HL-60 (cell line): ENCODE measurements at regions not wholly inside any gene's neighbourhood (a gene's known extent, or its start where the extent isn't known, plus 50 kb on each side); places are given as distances from the start of the nearest gene placed in this dataset.
A peak's percentile ranks its signal among the peaks of the same experiment; 100 is the strongest.

ENCODE experiments used
- DNase-seq, 2 experiments: peaks; one replicate each; pipeline ENCODE4 v3.0.0-alpha.2; 2010 to 2020; ENCODE audit warnings: low read depth in 1 of 2, low spot score in 1 of 2
- H3K27ac ChIP-seq: fragments of 250-450 bp; sonication (Bioruptor Pico); replicated peaks from 2 replicates; pipeline ENCODE4 v1.5.1; 2020; ENCODE audit warnings: mild to moderate bottlenecking, moderate library complexity
- H3K27me3 ChIP-seq: fragments of 250-450 bp; sonication (Bioruptor Pico); 2 replicates; pipeline ENCODE4 v1.5.1; 2021; ENCODE audit warnings: mild to moderate bottlenecking, moderate library complexity; ENCODE audit not compliant: insufficient read depth, poor library complexity, severe bottlenecking
- H3K4me3 ChIP-seq: replicated peaks from 2 replicates; pipeline ENCODE4 v1.5.1; 2011; ENCODE audit warnings: mild to moderate bottlenecking, control low read depth, low read length; ENCODE audit not compliant: insufficient read depth
- CTCF ChIP-seq: IDR thresholded peaks from one replicate; pipeline ENCODE4 v1.5.1; 2011; ENCODE audit warnings: low read length, control low read depth, inconsistent platforms; ENCODE audit not compliant: insufficient read depth
- GABPA ChIP-seq: IDR thresholded peaks from 2 replicates; pipeline ENCODE4 v1.6.1; 2012; ENCODE audit warnings: low read depth
- POLR2AphosphoS5 ChIP-seq: IDR thresholded peaks from 2 replicates; pipeline ENCODE4 v1.6.1; 2012; ENCODE audit warnings: low read depth
- REST ChIP-seq: IDR thresholded peaks from 2 replicates; pipeline ENCODE4 v1.6.1; 2012; ENCODE audit warnings: low read depth; ENCODE audit not compliant: insufficient replicate concordance
- SPI1 ChIP-seq: IDR thresholded peaks from 2 replicates; pipeline ENCODE4 v1.6.1; 2012; ENCODE audit warnings: low read depth, mild to moderate bottlenecking, borderline replicate concordance

DNA sequence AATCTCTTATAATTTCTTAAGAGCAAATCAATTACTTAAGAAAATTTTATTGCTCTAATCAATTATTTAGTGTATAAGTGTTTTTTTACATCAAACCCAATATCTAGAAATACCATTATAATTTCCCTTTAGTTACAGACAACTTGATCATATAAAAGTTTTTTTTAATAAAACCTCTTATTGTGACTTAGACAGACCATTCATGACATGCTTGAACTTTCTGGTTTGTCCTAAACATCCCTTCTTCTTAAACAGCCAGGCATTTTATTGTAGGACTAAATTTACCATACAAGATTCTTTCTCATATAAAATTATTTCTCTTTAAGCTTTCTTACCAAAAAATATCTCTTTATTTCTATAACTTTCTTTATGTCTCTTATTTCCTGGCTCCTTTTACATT is 164.5 kb downstream of the SUCNR1 start:
- no peak for TF ChIP-seq GABPA
- no peak for TF ChIP-seq CTCF
- no peak for TF ChIP-seq SPI1
- TF ChIP-seq POLR2AphosphoS5 = no peak
- TF ChIP-seq REST = no peak

DNA sequence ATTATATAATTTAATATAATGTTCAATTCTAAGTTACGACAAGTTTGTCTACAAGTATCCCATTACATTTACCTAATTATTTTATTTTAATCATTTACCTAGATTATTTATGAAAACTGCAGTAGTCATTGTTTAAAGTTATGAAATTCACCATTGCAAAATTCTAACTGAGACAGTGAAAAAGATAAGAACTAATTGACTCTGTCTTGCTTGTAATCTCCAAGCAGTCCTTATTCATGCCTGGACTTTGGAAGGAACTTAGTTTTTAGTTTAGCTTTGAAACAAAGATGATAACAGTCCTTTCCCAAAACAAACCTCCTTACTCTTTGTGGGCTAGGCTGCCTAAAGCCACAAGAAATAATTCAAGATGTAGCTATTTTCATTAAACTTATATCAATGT is 165.0 kb downstream of the SUCNR1 start:
- DNase-seq = no peak
- no peak for TF ChIP-seq SPI1
- TF ChIP-seq POLR2AphosphoS5 = no peak
- TF ChIP-seq REST = no peak
- no peak for TF ChIP-seq GABPA
- no peak for TF ChIP-seq CTCF
- Histone ChIP-seq H3K4me3 (no peak overlapping the region), H3K27me3 (no peaks in the 10 kb centered on the region), H3K27ac (no peak overlapping the region)

More for the DNA sequence above, 164.5 kb downstream of the SUCNR1 start:
- H3K27ac ChIP-seq = no peak overlapping the region
- no peak overlapping the region for H3K4me3 ChIP-seq
- no peak for DNase-seq
- no peaks in the 10 kb centered on the region for H3K27me3 ChIP-seq

- DNase-seq = no peak
These were observed 166.4 kb downstream of the SUCNR1 start for GRCh38 chr3:152039887-152040286.

More at GRCh38 chr3:152039887-152040286, 166.4 kb downstream of the SUCNR1 start:
- no peaks in the 10 kb centered on the region for H3K27me3 ChIP-seq
- no peak for TF ChIP-seq REST
- peak; percentile 31; the same call in 1 of the 2 replicates for TF ChIP-seq SPI1
- no peak overlapping the region for H3K4me3 ChIP-seq
- no peak overlapping the region for H3K27ac ChIP-seq
